ENCODE measurements at regions not wholly inside any gene's neighbourhood (a gene's known extent, or its start where the extent isn't known, plus 50 kb on each side); places are given as distances from the start of the nearest gene placed in this dataset.

- no peak for TF ChIP-seq CTCF (IDR thresholded peaks at IDR 0.05)
- TF ChIP-seq POLR2A (IDR thresholded peaks at IDR 0.05) = no peak
These were observed 95.7 kb downstream of the ENC1 start for GRCh38 chr5:74544811-74545210.

Measured in testis (tissue), 2 donors.